GM03348 (cell line): ENCODE measurements at regions not wholly inside any gene's neighbourhood (a gene's known extent, or its start where the extent isn't known, plus 50 kb on each side); places are given as distances from the start of the nearest gene placed in this dataset.

Experiments used
- DNase-seq: peaks from one replicate; pipeline ENCODE4 v3.0.0; 2012; ENCODE audit warnings: low spot score

- no peak for DNase-seq
Observed at GRCh38 chr4:34878961-34879360, 1365.4 kb downstream of the ARAP2 start.

- no peak for DNase-seq
Observed at GRCh38 chr4:34880246-34880645, 1364.1 kb downstream of the ARAP2 start.

GRCh38 chr4:34891892-34892291 is 1352.4 kb downstream of the ARAP2 start:
- no peak for DNase-seq

GRCh38 chr4:34893382-34893781 is 1350.9 kb downstream of the ARAP2 start:
- no peak for DNase-seq

GRCh38 chr4:34920032-34920431 is 1324.3 kb downstream of the ARAP2 start:
- DNase-seq, result no peak

- DNase-seq, result no peak
Observed at GRCh38 chr4:34921391-34921790, 1322.9 kb downstream of the ARAP2 start.

- no peak for DNase-seq
Observed at GRCh38 chr4:34922325-34922724, 1322.0 kb downstream of the ARAP2 start.

GRCh38 chr4:34932591-34932990 is 1311.7 kb downstream of the ARAP2 start:
- DNase-seq, result no peak

- DNase-seq, result no peak
Observed at GRCh38 chr4:34935739-34936138, 1308.6 kb downstream of the ARAP2 start.

- no peak for DNase-seq
Observed at GRCh38 chr4:34939073-34939472, 1305.2 kb downstream of the ARAP2 start.

- DNase-seq, result no peak
Observed at GRCh38 chr4:34943741-34944386, 1300.5 kb downstream of the ARAP2 start.

- no peak for DNase-seq
Observed at GRCh38 chr4:34950926-34951325, 1293.4 kb downstream of the ARAP2 start.

GRCh38 chr4:34953145-34953799 is 1291.0 kb downstream of the ARAP2 start:
- peak; percentile 1 for DNase-seq

- no peak for DNase-seq
Observed at GRCh38 chr4:34964613-34965012, 1279.7 kb downstream of the ARAP2 start.

- DNase-seq, result no peak
Observed at GRCh38 chr4:34972189-34972588, 1272.1 kb downstream of the ARAP2 start.

GRCh38 chr4:34973650-34974312 is 1270.5 kb downstream of the ARAP2 start:
- no peak for DNase-seq

GRCh38 chr4:34974313-34974680 is 1270.0 kb downstream of the ARAP2 start:
- no peak for DNase-seq

- peak; percentile 5 for DNase-seq
Observed at GRCh38 chr4:35021222-35021621, 1223.1 kb downstream of the ARAP2 start.

GRCh38 chr4:35025152-35025834 is 1219.0 kb downstream of the ARAP2 start:
- DNase-seq, result no peak

- DNase-seq, result peak; percentile 1
Observed at GRCh38 chr4:35038079-35038805, 1206.1 kb downstream of the ARAP2 start.

- DNase-seq, result no peak
Observed at GRCh38 chr4:35038845-35039244, 1205.5 kb downstream of the ARAP2 start.

GRCh38 chr4:35052546-35052945 is 1191.8 kb downstream of the ARAP2 start:
- no peak for DNase-seq
